Upper lobe of left lung (tissue), 6 donors: ENCODE measurements at regions not wholly inside any gene's neighbourhood (a gene's known extent, or its start where the extent isn't known, plus 50 kb on each side); places are given as distances from the start of the nearest gene placed in this dataset.
A peak's percentile ranks its signal among the peaks of the same experiment; 100 is the strongest.

Experiments used
- ATAC-seq, 2 donors: fragments of 200-7000 bp; cut with Tn5 transposase; one replicate each; pipeline ENCODE4 v1.9.1; 2022; ENCODE audit warnings: mild to moderate bottlenecking in 2 of 2, moderate library complexity in 2 of 2; ENCODE audit not compliant: low FRiP score in 2 of 2
- DNase-seq, 2 donors: peaks; one replicate each; pipeline ENCODE4 v3.0.0-alpha.2; 2019 to 2020
- H3K27ac ChIP-seq, 4 donors: fragments of 200-600 bp; sonication (generic); one replicate each; pipeline ENCODE4 v1.5.1; 2016 to 2019
- H3K27me3 ChIP-seq, 4 donors: fragments of 200-600 bp; sonication (generic); one replicate each; pipeline ENCODE4 v1.5.1; 2017 to 2019
- H3K36me3 ChIP-seq, 4 donors: fragments of 200-600 bp; sonication (generic); one replicate each; pipeline ENCODE4 v1.5.1; 2016 to 2019
- H3K4me1 ChIP-seq, 4 donors: fragments of 200-600 bp; sonication (generic); one replicate each; pipeline ENCODE4 v1.5.1; 2018 to 2019
- H3K4me3 ChIP-seq, 4 donors: fragments of 200-600 bp; sonication (generic); one replicate each; pipeline ENCODE4 v1.5.1; 2017 to 2019; ENCODE audit warnings: mild to moderate bottlenecking in 2 of 4, moderate library complexity in 1 of 4
- H3K9me3 ChIP-seq, 4 donors: fragments of 200-600 bp; sonication (generic); one replicate each; pipeline ENCODE4 v1.5.1; 2018 to 2019
- CTCF ChIP-seq, 6 experiments: fragments of 450-650 bp in 4 of 6; fragments of 200-600 bp in 2 of 6; sonication (generic) in 2 of 6; IDR thresholded peaks; one replicate each; pipeline ENCODE4 v1.5.1; 2016 to 2019; ENCODE audit warnings: antibody characterized with exemption in 6 of 6
- EP300 ChIP-seq, 4 donors: sonication (generic); formaldehyde crosslinking; IDR thresholded peaks; one replicate each; pipeline ENCODE4 v1.5.1; 2017; ENCODE audit warnings: antibody characterized with exemption in 4 of 4, control low read depth in 2 of 4
- POLR2A ChIP-seq, 4 donors: fragments of 450-650 bp; IDR thresholded peaks; one replicate each; pipeline ENCODE4 v1.5.1; 2016 to 2017; ENCODE audit warnings: antibody characterized with exemption in 4 of 4, mild to moderate bottlenecking in 2 of 4
- POLR2AphosphoS5 ChIP-seq, 2 donors: sonication (generic); formaldehyde crosslinking; IDR thresholded peaks; one replicate each; pipeline ENCODE4 v1.5.1; 2017; ENCODE audit warnings: antibody characterized with exemption in 2 of 2
- WGBS, 2 donors: methylation state at CpG; one replicate each; pipeline ENCODE4 v1.1.5; 2017 to 2018; 5-methylcytosine and 5-hydroxymethylcytosine counted together
- donor health status: DM: no; HTN: no; CAD: no; lungs with moderate emphysema.
- donor health status: DM: no; HTN: yes; CAD: no; lungs with severe emphysema.

GRCh38 chr7:119572132-119572531, 700.8 kb upstream of the KCND2 start:
- TF ChIP-seq POLR2AphosphoS5 (IDR thresholded peaks at IDR 0.05) = no peak
- no peak for TF ChIP-seq POLR2A (IDR thresholded peaks at IDR 0.05)
- TF ChIP-seq EP300 (IDR thresholded peaks at IDR 0.05) = no peak
- no peak for TF ChIP-seq CTCF (IDR thresholded peaks at IDR 0.05)
- H3K9me3 ChIP-seq = no peaks in the 10 kb centered on the region
- 62 to 100% methylated on average over 1 to 4 of the region's 4 CpGs for WGBS, 2 donors
- no peaks in the 10 kb centered on the region for H3K4me1 ChIP-seq
- no peak for DNase-seq
- H3K36me3 ChIP-seq = no peaks in the 10 kb centered on the region
- no peak overlapping the region for H3K27ac ChIP-seq
- no peak overlapping the region for H3K4me3 ChIP-seq
- peak; percentile 19 to 37 for ATAC-seq
- no peaks in the 10 kb centered on the region for H3K27me3 ChIP-seq

- H3K9me3 ChIP-seq = no peaks in the 10 kb centered on the region
- no peaks in the 10 kb centered on the region for H3K4me1 ChIP-seq
- DNase-seq = peak in 1 of 2 donors; percentile 45
- no peaks in the 10 kb centered on the region for H3K27me3 ChIP-seq
- no peaks in the 10 kb centered on the region for H3K36me3 ChIP-seq
- H3K27ac ChIP-seq = no peak overlapping the region
- TF ChIP-seq CTCF (IDR thresholded peaks at IDR 0.05) = no peak
- no peak for TF ChIP-seq EP300 (IDR thresholded peaks at IDR 0.05)
- TF ChIP-seq POLR2AphosphoS5 (IDR thresholded peaks at IDR 0.05) = no peak
- TF ChIP-seq POLR2A (IDR thresholded peaks at IDR 0.05) = no peak
- 88 to 91% methylated on average over 5 of the region's 5 CpGs for WGBS, 2 donors
- peak; percentile 8 to 65 for ATAC-seq
- H3K4me3 ChIP-seq = no peak overlapping the region
These were observed 700.4 kb upstream of the KCND2 start for GRCh38 chr7:119572541-119572940.

- DNase-seq = no peak
- H3K4me3 ChIP-seq = no peak overlapping the region
- no peaks in the 10 kb centered on the region for H3K27me3 ChIP-seq
- H3K27ac ChIP-seq = no peak overlapping the region
- H3K4me1 ChIP-seq = no peaks in the 10 kb centered on the region
- 61 to 62% methylated on average over 2 of the region's 2 CpGs for WGBS, 2 donors
- H3K36me3 ChIP-seq = no peaks in the 10 kb centered on the region
- no peak for TF ChIP-seq POLR2AphosphoS5 (IDR thresholded peaks at IDR 0.05)
- no peak for TF ChIP-seq CTCF (IDR thresholded peaks at IDR 0.05)
- no peak for TF ChIP-seq EP300 (IDR thresholded peaks at IDR 0.05)
- TF ChIP-seq POLR2A (IDR thresholded peaks at IDR 0.05) = no peak
- ATAC-seq = no peak
- H3K9me3 ChIP-seq = no peaks in the 10 kb centered on the region
These were observed 694.9 kb upstream of the KCND2 start for GRCh38 chr7:119578116-119578515.

GRCh38 chr7:119594956-119595355, 678.0 kb upstream of the KCND2 start:
- Histone ChIP-seq H3K27me3 (no peaks in the 10 kb centered on the region), H3K4me3 (no peak overlapping the region)

More at GRCh38 chr7:119594956-119595355, 678.0 kb upstream of the KCND2 start:
- TF ChIP-seq CTCF (IDR thresholded peaks at IDR 0.05) (no peak), EP300 (IDR thresholded peaks at IDR 0.05) (no peak)
- Histone ChIP-seq H3K27ac (no peak overlapping the region), H3K36me3 (no peaks in the 10 kb centered on the region), H3K9me3 (no peaks in the 10 kb centered on the region), H3K4me1 (no peaks in the 10 kb centered on the region)
- ATAC-seq = no peak
- 39 to 41% methylated on average over 4 of the region's 4 CpGs for WGBS, 2 donors
- DNase-seq = no peak
